C4-2B (cell line): ENCODE measurements at regions not wholly inside any gene's neighbourhood (a gene's known extent, or its start where the extent isn't known, plus 50 kb on each side); places are given as distances from the start of the nearest gene placed in this dataset.

Experiments used
- CTCF ChIP-seq: fragments of 450-650 bp; conservative IDR thresholded peaks from 2 replicates; pipeline ENCODE4 v1.5.1; 2017; ENCODE audit warnings: mild to moderate bottlenecking
- ZFX ChIP-seq: fragments of 450-650 bp; IDR thresholded peaks from 2 replicates; pipeline ENCODE4 v1.6.1; 2017

DNA sequence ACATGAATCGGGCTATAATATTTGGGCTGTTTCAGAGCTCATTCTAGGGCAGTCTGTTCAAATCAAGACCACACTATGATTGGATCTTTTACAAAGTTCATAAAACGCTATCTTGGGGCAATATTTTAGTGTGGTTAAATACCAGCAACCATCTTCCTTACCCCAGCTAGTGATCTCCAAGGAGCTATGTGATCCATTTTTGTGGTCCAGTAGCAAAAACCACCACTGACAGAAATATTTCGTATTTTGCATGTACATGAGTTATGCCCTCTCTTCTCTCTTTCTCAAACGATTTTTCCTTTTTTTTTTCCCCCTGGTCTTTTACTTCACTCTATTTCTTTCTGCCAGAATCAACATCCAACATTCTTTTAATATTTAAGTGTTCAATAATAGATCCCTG, 280.6 kb upstream of the KITLG start:
- TF ChIP-seq CTCF (no peak), ZFX (no peak)
